ENCODE measurements at regions not wholly inside any gene's neighbourhood (a gene's known extent, or its start where the extent isn't known, plus 50 kb on each side); places are given as distances from the start of the nearest gene placed in this dataset.

DNA sequence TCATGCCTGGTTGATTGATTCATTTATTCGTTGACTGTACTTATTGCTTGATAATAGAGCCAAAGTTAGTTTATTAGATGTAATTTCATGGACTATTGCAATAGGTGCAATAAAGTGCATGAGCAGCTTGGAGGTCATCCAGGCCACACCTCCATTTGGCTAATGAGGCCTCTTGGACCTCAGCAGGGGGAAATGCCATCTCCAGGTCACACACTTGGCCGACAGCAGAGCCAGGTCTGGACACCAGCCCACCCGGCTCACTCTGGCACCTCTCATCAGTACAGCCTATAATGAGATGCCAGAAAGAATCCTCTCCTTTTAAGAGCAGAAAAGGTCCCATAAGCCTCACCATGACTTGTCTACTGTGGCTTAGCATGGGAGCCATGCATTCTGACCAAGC lies 71.2 kb upstream of the AFF3 start:
- TF ChIP-seq, protein P1, sequence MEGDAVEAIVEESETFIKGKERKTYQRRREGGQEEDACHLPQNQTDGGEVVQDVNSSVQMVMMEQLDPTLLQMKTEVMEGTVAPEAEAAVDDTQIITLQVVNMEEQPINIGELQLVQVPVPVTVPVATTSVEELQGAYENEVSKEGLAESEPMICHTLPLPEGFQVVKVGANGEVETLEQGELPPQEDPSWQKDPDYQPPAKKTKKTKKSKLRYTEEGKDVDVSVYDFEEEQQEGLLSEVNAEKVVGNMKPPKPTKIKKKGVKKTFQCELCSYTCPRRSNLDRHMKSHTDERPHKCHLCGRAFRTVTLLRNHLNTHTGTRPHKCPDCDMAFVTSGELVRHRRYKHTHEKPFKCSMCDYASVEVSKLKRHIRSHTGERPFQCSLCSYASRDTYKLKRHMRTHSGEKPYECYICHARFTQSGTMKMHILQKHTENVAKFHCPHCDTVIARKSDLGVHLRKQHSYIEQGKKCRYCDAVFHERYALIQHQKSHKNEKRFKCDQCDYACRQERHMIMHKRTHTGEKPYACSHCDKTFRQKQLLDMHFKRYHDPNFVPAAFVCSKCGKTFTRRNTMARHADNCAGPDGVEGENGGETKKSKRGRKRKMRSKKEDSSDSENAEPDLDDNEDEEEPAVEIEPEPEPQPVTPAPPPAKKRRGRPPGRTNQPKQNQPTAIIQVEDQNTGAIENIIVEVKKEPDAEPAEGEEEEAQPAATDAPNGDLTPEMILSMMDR (IDR thresholded peaks at IDR 0.05), result no peak
- TF ChIP-seq, protein P2, sequence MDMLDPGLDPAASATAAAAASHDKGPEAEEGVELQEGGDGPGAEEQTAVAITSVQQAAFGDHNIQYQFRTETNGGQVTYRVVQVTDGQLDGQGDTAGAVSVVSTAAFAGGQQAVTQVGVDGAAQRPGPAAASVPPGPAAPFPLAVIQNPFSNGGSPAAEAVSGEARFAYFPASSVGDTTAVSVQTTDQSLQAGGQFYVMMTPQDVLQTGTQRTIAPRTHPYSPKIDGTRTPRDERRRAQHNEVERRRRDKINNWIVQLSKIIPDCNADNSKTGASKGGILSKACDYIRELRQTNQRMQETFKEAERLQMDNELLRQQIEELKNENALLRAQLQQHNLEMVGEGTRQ (CRISPR knock-in tag; IDR thresholded peaks at IDR 0.05), result no peak
- TF ChIP-seq GABPB1 (CRISPR knock-in tag; IDR thresholded peaks at IDR 0.05), result no peak

All from WTC11 (cell line).